Transverse colon (tissue), 3 donors: ENCODE measurements at regions not wholly inside any gene's neighbourhood (a gene's known extent, or its start where the extent isn't known, plus 50 kb on each side); places are given as distances from the start of the nearest gene placed in this dataset.

Source experiments
- EP300 ChIP-seq: sonication (generic); formaldehyde crosslinking; IDR thresholded peaks from one replicate; pipeline ENCODE4 v1.6.1; 2017; ENCODE audit warnings: antibody characterized with exemption, low read depth
- POLR2AphosphoS5 ChIP-seq, 3 donors: sonication (generic); formaldehyde crosslinking; IDR thresholded peaks; one replicate each; pipeline ENCODE4 v1.6.1; 2016; ENCODE audit warnings: antibody characterized with exemption in 3 of 3

GRCh38 chr3:102225005-102225404 is 209.8 kb upstream of the ZPLD1 start:
- TF ChIP-seq EP300 = no peak
- no peak for TF ChIP-seq POLR2AphosphoS5 (IDR thresholded peaks at IDR 0.05)
